Endodermal cell (in vitro differentiated cells): ENCODE measurements at regions not wholly inside any gene's neighbourhood (a gene's known extent, or its start where the extent isn't known, plus 50 kb on each side); places are given as distances from the start of the nearest gene placed in this dataset.

Source experiments
- DNase-seq: peaks from one replicate; pipeline ENCODE4 v3.0.0-alpha.2; 2017
- H3K27ac ChIP-seq: 2 replicates; pipeline ENCODE4 v1.5.1; 2013; ENCODE audit warnings: mild to moderate bottlenecking, low read depth, low read length, moderate library complexity
- H3K27me3 ChIP-seq: 2 replicates; pipeline ENCODE4 v1.6.1; 2013; ENCODE audit warnings: mild to moderate bottlenecking, low read length, moderate library complexity; ENCODE audit not compliant: insufficient read depth, control insufficient read depth, poor library complexity, severe bottlenecking
- H3K36me3 ChIP-seq: 2 replicates; pipeline ENCODE4 v1.7.0; 2013; ENCODE audit warnings: mild to moderate bottlenecking, low read length, moderate library complexity; ENCODE audit not compliant: control insufficient read depth, insufficient read depth
- H3K4me1 ChIP-seq: one replicate; pipeline ENCODE4 v1.7.0; 2013; ENCODE audit warnings: low read length; ENCODE audit not compliant: control insufficient read depth, insufficient read depth
- H3K4me3 ChIP-seq: 2 replicates; pipeline ENCODE4 v1.5.1; 2013; ENCODE audit warnings: mild to moderate bottlenecking, low read length, moderate library complexity
- H3K9ac ChIP-seq: 2 replicates; pipeline ENCODE4 v1.6.1; 2013; ENCODE audit warnings: mild to moderate bottlenecking, low read length, moderate library complexity; ENCODE audit not compliant: poor library complexity, severe bottlenecking; ENCODE audit errors: extremely low read depth
- H3K9me3 ChIP-seq: 2 replicates; pipeline ENCODE4 v1.6.1; 2013; ENCODE audit warnings: mild to moderate bottlenecking, low read length, moderate library complexity; ENCODE audit not compliant: control insufficient read depth
- H3K27ac Mint-ChIP-seq: 2 replicates; pipeline ENCODE4 v1.8.0; 2020; ENCODE audit warnings: mixed read lengths
- H3K27me3 Mint-ChIP-seq: 2 replicates; pipeline ENCODE4 v1.8.0; 2021; ENCODE audit warnings: mild to moderate bottlenecking, mixed read lengths; ENCODE audit not compliant: insufficient read depth
- H3K36me3 Mint-ChIP-seq: 2 replicates; pipeline ENCODE4 v1.8.0; 2020; ENCODE audit warnings: low read depth, mixed read lengths
- H3K4me1 Mint-ChIP-seq: 2 replicates; pipeline ENCODE4 v1.8.0; 2020; ENCODE audit warnings: mixed read lengths
- H3K4me3 Mint-ChIP-seq: 2 replicates; pipeline ENCODE4 v1.8.0; 2020; ENCODE audit warnings: mild to moderate bottlenecking, moderate library complexity, mixed read lengths
- H3K9me3 Mint-ChIP-seq: 2 replicates; pipeline ENCODE4 v1.8.0; 2020; ENCODE audit warnings: mild to moderate bottlenecking, mixed read lengths
- CTCF ChIP-seq: fragments of 200-600 bp; sonication (generic); conservative IDR thresholded peaks from 2 replicates; pipeline ENCODE4 v1.5.0; 2021; ENCODE audit warnings: antibody characterized with exemption, mild to moderate bottlenecking
- WGBS, 2 experiments: methylation state at CpG; one replicate each; pipeline versions ENCODE4 v1.1.5 to v1.1.7; 2013; ENCODE audit warnings: missing lambda C conversion rate in 2 of 2, mixed read lengths in 1 of 2; ENCODE audit not compliant: insufficient coverage in 1 of 2, insufficient read length in 1 of 2; 5-methylcytosine and 5-hydroxymethylcytosine counted together

- Histone ChIP-seq H3K4me3 (no peak overlapping the region), H3K36me3 (no peaks in the 10 kb centered on the region), H3K9me3 (no peaks in the 10 kb centered on the region), H3K4me1 (peaks cover 4% of the 10 kb centered on the region), H3K27ac (no peak overlapping the region), H3K9ac (no peak overlapping the region), H3K27me3 (no peaks in the 10 kb centered on the region)
- 86 to 100% methylated on average over 1 to 2 of the region's 2 CpGs for WGBS, 2 experiments
- Mint-ChIP-seq H3K4me3 (no peak overlapping the region), H3K36me3 (no peaks in the 10 kb centered on the region), H3K4me1 (peaks cover 9% of the 10 kb centered on the region), H3K9me3 (no peaks in the 10 kb centered on the region), H3K27ac (no peak overlapping the region), H3K27me3 (no peaks in the 10 kb centered on the region)
- no peak for DNase-seq
- no peak for TF ChIP-seq CTCF
Measured at GRCh38 chr3:34533451-34533850, 735.0 kb downstream of the PDCD6IP start.

- no peak for DNase-seq
- Mint-ChIP-seq H3K9me3 (no peaks in the 10 kb centered on the region), H3K4me1 (peaks cover 5% of the 10 kb centered on the region), H3K36me3 (no peaks in the 10 kb centered on the region), H3K27ac (no peak overlapping the region), H3K4me3 (no peak overlapping the region), H3K27me3 (no peaks in the 10 kb centered on the region)
- H3K27me3 ChIP-seq: no peaks in the 10 kb centered on the region
- no peak overlapping the region for H3K4me3 ChIP-seq
- H3K36me3 ChIP-seq: no peaks in the 10 kb centered on the region
- no peaks in the 10 kb centered on the region for H3K9me3 ChIP-seq
- no peak for TF ChIP-seq CTCF
- WGBS, 2 experiments: 80 to 96% methylated on average over 1 of the region's 1 CpG
- no peak overlapping the region for H3K9ac ChIP-seq
- H3K27ac ChIP-seq: no peak overlapping the region
- peaks cover 4% of the 10 kb centered on the region for H3K4me1 ChIP-seq
Measured at GRCh38 chr3:34534013-34534412, 735.6 kb downstream of the PDCD6IP start.

GRCh38 chr3:34544136-34544535 is 745.7 kb downstream of the PDCD6IP start:
- Mint-ChIP-seq H3K4me3 (no peak overlapping the region), H3K36me3 (no peaks in the 10 kb centered on the region), H3K27ac (no peak overlapping the region), H3K27me3 (no peaks in the 10 kb centered on the region), H3K9me3 (no peaks in the 10 kb centered on the region), H3K4me1 (no peaks in the 10 kb centered on the region)
- Histone ChIP-seq H3K9ac (no peak overlapping the region), H3K27me3 (no peaks in the 10 kb centered on the region), H3K4me1 (no peaks in the 10 kb centered on the region), H3K4me3 (no peak overlapping the region), H3K36me3 (no peaks in the 10 kb centered on the region), H3K9me3 (no peaks in the 10 kb centered on the region), H3K27ac (no peak overlapping the region)
- WGBS, 2 experiments: 92 to 95% methylated on average over 3 to 4 of the region's 4 CpGs
- no peak for TF ChIP-seq CTCF
- DNase-seq: no peak
